ENCODE measurements at regions not wholly inside any gene's neighbourhood (a gene's known extent, or its start where the extent isn't known, plus 50 kb on each side); places are given as distances from the start of the nearest gene placed in this dataset.
"Not testable (repeated sequence)": the region's sequence is repeated elsewhere in the genome, so short reads cannot be mapped to it uniquely, and the experiment has no call there.

- no peak overlapping the region for H3K27ac ChIP-seq
- no peak overlapping the region for H3K4me3 ChIP-seq
- no peak for DNase-seq (ENCODE audit: low spot score)
- peak; percentile 15 for TF ChIP-seq CTCF (IDR thresholded peaks at IDR 0.05)
Measured at GRCh38 chr14:47917344-47917954, 242.0 kb upstream of the MDGA2 start.

GRCh38 chr14:47901141-47901540 is 225.7 kb upstream of the MDGA2 start:
- DNase-seq (ENCODE audit: low spot score); H3K4me3 ChIP-seq: not testable (repeated sequence)

GRCh38 chr14:47899685-47900084 is 224.3 kb upstream of the MDGA2 start:
- DNase-seq (ENCODE audit: low spot score): no peak
- Histone ChIP-seq H3K4me3 (no peak overlapping the region), H3K27ac (no peak overlapping the region)
- TF ChIP-seq CTCF (IDR thresholded peaks at IDR 0.05): no peak

More at GRCh38 chr14:47901141-47901540, 225.7 kb upstream of the MDGA2 start:
- not testable (repeated sequence) for H3K27ac ChIP-seq

GRCh38 chr14:47874350-47874749 is 198.9 kb upstream of the MDGA2 start:
- no peak for TF ChIP-seq CTCF (IDR thresholded peaks at IDR 0.05)
- no peak overlapping the region for H3K27ac ChIP-seq
- H3K4me3 ChIP-seq: no peak overlapping the region
- DNase-seq (ENCODE audit: low spot score): no peak

GRCh38 chr14:47872588-47872987 is 197.2 kb upstream of the MDGA2 start:
- DNase-seq (ENCODE audit: low spot score): no peak
- Histone ChIP-seq H3K4me3 (no peak overlapping the region), H3K27ac (no peak overlapping the region)
- TF ChIP-seq CTCF (IDR thresholded peaks at IDR 0.05): no peak

- no peak for DNase-seq (ENCODE audit: low spot score)
- Histone ChIP-seq H3K4me3 (no peak overlapping the region), H3K27ac (no peak overlapping the region)
- no peak for TF ChIP-seq CTCF (IDR thresholded peaks at IDR 0.05)
Measured at GRCh38 chr14:47863441-47863840, 188.0 kb upstream of the MDGA2 start.

- no peak overlapping the region for H3K27ac ChIP-seq
- no peak for DNase-seq (ENCODE audit: low spot score)
- no peak for TF ChIP-seq CTCF (IDR thresholded peaks at IDR 0.05)
- no peak overlapping the region for H3K4me3 ChIP-seq
Measured at GRCh38 chr14:47857646-47858045, 182.2 kb upstream of the MDGA2 start.

Measured in coronary artery (tissue), 2 donors.